ENCODE measurements at regions not wholly inside any gene's neighbourhood (a gene's known extent, or its start where the extent isn't known, plus 50 kb on each side); places are given as distances from the start of the nearest gene placed in this dataset.

DNA sequence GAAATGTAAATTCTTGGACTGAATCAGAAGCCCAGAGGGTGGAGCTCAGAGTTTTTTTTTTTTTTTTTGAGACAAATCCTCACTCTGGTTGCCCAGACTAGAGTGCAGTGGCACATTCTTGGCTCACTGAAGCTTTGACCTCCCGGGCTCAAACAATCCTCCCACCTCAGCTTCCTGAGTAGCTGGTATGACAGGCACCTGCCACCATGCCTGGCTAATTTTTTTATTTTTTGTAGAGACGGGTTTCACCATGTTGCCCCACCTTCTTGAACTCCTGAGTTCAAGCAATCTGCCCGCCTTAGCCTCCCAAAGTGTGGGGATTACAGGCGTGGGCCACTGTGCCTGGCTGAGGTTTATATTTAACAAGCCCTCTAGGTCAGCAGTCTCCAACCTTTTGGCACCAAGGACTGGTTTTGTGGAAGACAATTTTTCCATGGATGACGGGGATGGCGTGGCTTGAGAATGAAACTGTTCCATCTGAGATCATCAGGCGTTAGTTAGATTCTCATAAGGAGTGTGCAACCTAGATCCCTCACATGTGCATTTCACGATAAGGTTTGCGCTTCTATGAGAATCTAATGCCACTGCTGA, 76.7 kb downstream of the FHIP1A start:
- TF ChIP-seq POLR2A (IDR thresholded peaks at IDR 0.05) (no peak), EP300 (IDR thresholded peaks at IDR 0.05) (no peak)
